Activated B cell treated with CpG ODN at 0.5 μM for 24 hours (primary cell): ENCODE measurements at regions not wholly inside any gene's neighbourhood (a gene's known extent, or its start where the extent isn't known, plus 50 kb on each side); places are given as distances from the start of the nearest gene placed in this dataset.

Experiments
- ATAC-seq: fragments of 200-7000 bp; cut with Tn5 transposase; one replicate; pipeline ENCODE4 v1.10.0; 2021; ENCODE audit warnings: low read depth, mild to moderate bottlenecking, moderate library complexity
- CTCF ChIA-PET: fragments of 350-600 bp; sonication (Branson Sonifier 250); formaldehyde crosslinking; loops from one replicate; lab custom pipeline; 2021; ENCODE audit warnings: antibody characterized with exemption; lab: Charles Lee
- POLR2A ChIA-PET: fragments of 350-600 bp; sonication (Branson Sonifier 250); formaldehyde crosslinking; loops from one replicate; lab custom pipeline; 2021; ENCODE audit warnings: antibody characterized with exemption; lab: Charles Lee
- DNase-seq: peaks from one replicate; pipeline ENCODE4 v3.0.0; 2022
- H3K27ac Mint-ChIP-seq: one replicate; pipeline ENCODE4 v1.8.0; 2020; ENCODE audit warnings: mixed read lengths
- H3K27me3 Mint-ChIP-seq: one replicate; pipeline ENCODE4 v1.8.0; 2021; ENCODE audit warnings: mixed read lengths
- H3K36me3 Mint-ChIP-seq: one replicate; pipeline ENCODE4 v1.8.0; 2021; ENCODE audit warnings: low read depth, mixed read lengths
- H3K4me1 Mint-ChIP-seq: one replicate; pipeline ENCODE4 v1.8.0; 2021; ENCODE audit warnings: mixed read lengths
- H3K4me3 Mint-ChIP-seq: one replicate; pipeline ENCODE4 v1.8.0; 2020; ENCODE audit warnings: mild to moderate bottlenecking, mixed read lengths
- H3K9me3 Mint-ChIP-seq: one replicate; pipeline ENCODE4 v1.8.0; 2020; ENCODE audit warnings: mixed read lengths
- intact Hi-C: fragments of 100-400 bp; cut with micrococcal nuclease; formaldehyde crosslinking; loops from one replicate; pipeline ENCODE4 v1.15.1; 2024
- TF ChIP-seq, protein P1 (sequence below): fragments of 200-600 bp; IDR thresholded peaks from one replicate; pipeline ENCODE4 v1.8.0; 2022; ENCODE audit warnings: antibody characterized with exemption, mild to moderate bottlenecking

DNA sequence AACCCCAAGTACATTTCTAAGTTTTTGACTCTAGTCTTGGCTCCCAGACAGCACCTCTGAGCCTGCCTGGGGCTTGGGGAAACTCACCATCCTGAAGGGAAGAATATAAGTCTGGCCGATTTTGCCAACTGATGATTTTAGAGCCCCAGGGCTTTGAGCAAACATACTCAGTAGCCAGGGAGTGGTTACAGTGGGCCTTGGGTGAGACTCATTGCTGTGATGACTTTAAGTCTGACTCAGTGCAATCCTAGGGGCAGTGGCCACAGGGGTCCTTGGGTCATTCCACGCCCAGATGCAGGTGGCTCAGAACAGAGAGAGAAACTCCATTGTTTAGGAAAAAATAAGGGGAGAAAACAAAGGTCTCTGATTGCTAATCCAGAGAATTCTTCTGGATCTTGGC is 312.0 kb upstream of the EDIL3 start:
- TF ChIP-seq, protein P1, sequence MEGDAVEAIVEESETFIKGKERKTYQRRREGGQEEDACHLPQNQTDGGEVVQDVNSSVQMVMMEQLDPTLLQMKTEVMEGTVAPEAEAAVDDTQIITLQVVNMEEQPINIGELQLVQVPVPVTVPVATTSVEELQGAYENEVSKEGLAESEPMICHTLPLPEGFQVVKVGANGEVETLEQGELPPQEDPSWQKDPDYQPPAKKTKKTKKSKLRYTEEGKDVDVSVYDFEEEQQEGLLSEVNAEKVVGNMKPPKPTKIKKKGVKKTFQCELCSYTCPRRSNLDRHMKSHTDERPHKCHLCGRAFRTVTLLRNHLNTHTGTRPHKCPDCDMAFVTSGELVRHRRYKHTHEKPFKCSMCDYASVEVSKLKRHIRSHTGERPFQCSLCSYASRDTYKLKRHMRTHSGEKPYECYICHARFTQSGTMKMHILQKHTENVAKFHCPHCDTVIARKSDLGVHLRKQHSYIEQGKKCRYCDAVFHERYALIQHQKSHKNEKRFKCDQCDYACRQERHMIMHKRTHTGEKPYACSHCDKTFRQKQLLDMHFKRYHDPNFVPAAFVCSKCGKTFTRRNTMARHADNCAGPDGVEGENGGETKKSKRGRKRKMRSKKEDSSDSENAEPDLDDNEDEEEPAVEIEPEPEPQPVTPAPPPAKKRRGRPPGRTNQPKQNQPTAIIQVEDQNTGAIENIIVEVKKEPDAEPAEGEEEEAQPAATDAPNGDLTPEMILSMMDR = no peak
- Mint-ChIP-seq H3K4me3 (no peak overlapping the region), H3K27ac (no peak overlapping the region), H3K4me1 (no peaks in the 10 kb centered on the region), H3K36me3 (no peaks in the 10 kb centered on the region), H3K9me3 (peaks cover 6% of the 10 kb centered on the region), H3K27me3 (no peaks in the 10 kb centered on the region)
- CTCF ChIA-PET = no interaction called here
- intact Hi-C loops = no loop called here
- POLR2A ChIA-PET = no interaction called here
- DNase-seq (no peak), ATAC-seq (no peak)

DNA sequence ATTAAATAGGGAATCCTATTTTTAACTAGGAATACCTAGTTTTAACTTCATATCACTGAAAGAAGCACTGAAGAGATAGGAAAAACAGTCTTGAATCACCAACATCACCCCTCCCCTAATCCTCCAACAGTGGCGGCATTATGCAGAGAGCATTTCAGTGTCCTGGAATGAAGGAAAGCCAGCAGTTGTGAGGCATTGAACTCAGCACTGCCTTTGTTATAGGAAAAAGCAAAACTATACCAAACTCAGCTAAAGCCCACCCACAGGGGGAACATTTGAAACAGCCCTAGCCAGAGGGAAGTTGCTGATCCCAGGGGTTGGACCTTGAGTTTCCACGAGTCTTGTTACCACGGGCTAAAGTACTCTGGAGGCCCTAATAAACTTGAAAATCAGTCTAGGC is 310.6 kb upstream of the EDIL3 start:
- POLR2A ChIA-PET = no interaction called here
- H3K4me3 Mint-ChIP-seq = no peak overlapping the region
- CTCF ChIA-PET = no interaction called here
- no peak overlapping the region for H3K27ac Mint-ChIP-seq
- no peaks in the 10 kb centered on the region for H3K27me3 Mint-ChIP-seq
- H3K4me1 Mint-ChIP-seq = no peaks in the 10 kb centered on the region
- ATAC-seq (no peak), DNase-seq (no peak)
- TF ChIP-seq, protein P1 = no peak
- intact Hi-C loops = no loop called here
- H3K9me3 Mint-ChIP-seq = peaks cover 8% of the 10 kb centered on the region
- no peaks in the 10 kb centered on the region for H3K36me3 Mint-ChIP-seq

DNA sequence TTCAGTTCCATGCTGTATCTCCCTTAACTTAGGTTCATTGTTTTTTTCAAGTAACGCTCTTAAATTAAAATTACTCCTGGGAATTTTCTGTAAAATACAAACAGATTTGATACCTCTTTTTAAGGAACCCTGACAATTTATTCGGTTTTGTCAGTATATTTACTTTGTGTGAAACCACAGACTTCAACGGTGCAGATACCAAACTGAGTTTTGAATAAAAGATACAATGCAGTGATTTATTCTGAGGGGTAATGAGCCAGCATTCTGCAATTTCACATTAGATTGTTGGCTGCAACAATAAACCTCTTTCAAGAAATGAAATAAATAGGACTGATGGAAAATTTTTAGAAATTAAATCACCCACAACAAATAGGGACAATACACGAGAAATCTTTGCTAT is 308.6 kb upstream of the EDIL3 start:
- Mint-ChIP-seq H3K4me3 (no peak overlapping the region), H3K4me1 (no peaks in the 10 kb centered on the region), H3K27ac (no peak overlapping the region), H3K9me3 (peaks cover 8% of the 10 kb centered on the region), H3K27me3 (no peaks in the 10 kb centered on the region), H3K36me3 (no peaks in the 10 kb centered on the region)
- DNase-seq = no peak
- POLR2A ChIA-PET = no interaction called here
- TF ChIP-seq, protein P1 = no peak
- intact Hi-C loops = no loop called here
- CTCF ChIA-PET = no interaction called here
- no peak for ATAC-seq

DNA sequence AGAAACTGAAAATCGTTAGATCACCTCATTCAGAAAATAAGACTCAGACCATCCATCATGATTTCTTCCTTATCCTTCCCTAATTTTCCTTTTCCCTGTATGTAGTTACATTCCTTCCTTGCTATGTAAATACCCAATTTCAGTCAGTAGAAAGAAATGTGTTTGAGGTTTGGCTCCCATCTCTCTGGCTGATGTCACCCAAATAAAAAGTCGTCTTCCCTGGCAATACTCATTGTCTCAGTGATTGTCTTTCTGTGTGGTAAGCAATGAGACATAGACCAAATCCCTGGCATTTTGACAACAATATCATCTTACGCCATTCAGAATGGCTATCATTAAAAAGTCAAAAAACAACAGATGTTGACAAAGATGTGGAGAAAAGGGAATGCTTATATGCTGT is 303.9 kb upstream of the EDIL3 start:
- CTCF ChIA-PET = no interaction called here
- no peak overlapping the region for H3K4me3 Mint-ChIP-seq

DNA sequence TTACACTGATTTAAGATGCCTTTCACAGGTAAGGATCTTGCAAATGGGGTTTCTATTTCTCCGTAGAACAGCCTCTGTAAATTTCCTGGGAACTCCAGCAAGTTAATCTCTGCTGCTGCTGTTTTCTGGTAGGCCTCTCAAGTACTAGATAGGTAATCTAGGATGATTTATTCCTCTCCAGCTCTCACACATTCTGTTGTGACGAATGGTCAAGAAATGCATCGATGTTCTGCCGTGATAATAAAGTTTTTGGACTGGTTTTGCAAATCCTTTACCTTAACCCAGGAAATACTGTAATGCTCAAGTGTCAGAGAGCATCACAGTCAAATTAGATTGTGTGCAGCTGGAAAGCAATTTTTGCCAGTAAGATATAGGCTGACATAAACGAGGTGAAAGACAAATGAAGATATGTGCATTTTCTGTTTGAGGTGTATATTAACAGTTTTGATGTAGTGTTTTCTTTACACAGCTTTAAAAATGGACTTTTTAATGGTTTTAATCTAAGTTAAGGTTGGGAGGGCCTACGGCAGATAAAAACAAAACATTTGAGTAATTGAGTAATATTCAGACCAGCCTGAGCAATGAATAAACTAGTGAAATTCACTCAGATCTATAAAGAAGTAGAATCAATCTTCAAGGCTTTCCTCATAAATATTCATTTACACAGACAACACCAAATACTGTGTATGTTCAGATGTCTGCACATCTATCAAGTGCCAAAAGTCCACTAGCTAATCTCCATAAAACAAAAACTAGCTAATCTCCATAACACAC is 300.6 kb upstream of the EDIL3 start:
- ATAC-seq = no peak
- TF ChIP-seq, protein P1 = no peak
- H3K9me3 Mint-ChIP-seq = no peaks in the 10 kb centered on the region
- H3K4me1 Mint-ChIP-seq = no peaks in the 10 kb centered on the region
- ChIA-PET POLR2A (no interaction called here), CTCF (no interaction called here)
- no peak overlapping the region for H3K4me3 Mint-ChIP-seq
- H3K27ac Mint-ChIP-seq = no peak overlapping the region
- H3K36me3 Mint-ChIP-seq = no peaks in the 10 kb centered on the region
- DNase-seq = no peak
- intact Hi-C loops = no loop called here
- H3K27me3 Mint-ChIP-seq = no peaks in the 10 kb centered on the region

More for the DNA sequence above, 303.9 kb upstream of the EDIL3 start:
- POLR2A ChIA-PET = no interaction called here
- H3K4me1 Mint-ChIP-seq = no peaks in the 10 kb centered on the region
- peaks cover 2% of the 10 kb centered on the region for H3K9me3 Mint-ChIP-seq
- no peak overlapping the region for H3K27ac Mint-ChIP-seq
- H3K36me3 Mint-ChIP-seq = no peaks in the 10 kb centered on the region
- no peak for ATAC-seq
- DNase-seq = no peak
- no peaks in the 10 kb centered on the region for H3K27me3 Mint-ChIP-seq
- TF ChIP-seq, protein P1 = no peak
- intact Hi-C loops = no loop called here
